Parathyroid adenoma (tissue), 2 donors: ENCODE measurements at regions not wholly inside any gene's neighbourhood (a gene's known extent, or its start where the extent isn't known, plus 50 kb on each side); places are given as distances from the start of the nearest gene placed in this dataset.

Experiments used
- H2AFZ ChIP-seq: fragments of 300-600 bp; sonication (generic); one replicate; pipeline ENCODE4 v1.7.0; 2017; ENCODE audit warnings: antibody characterized with exemption, mild to moderate bottlenecking
- H3K27ac ChIP-seq: fragments of 300-600 bp; sonication (generic); one replicate; pipeline ENCODE4 v1.7.0; 2017
- H3K27me3 ChIP-seq: fragments of 300-600 bp; sonication (generic); one replicate; pipeline ENCODE4 v1.7.0; 2017; ENCODE audit warnings: low read length; ENCODE audit not compliant: control insufficient read depth, insufficient read depth
- H3K36me3 ChIP-seq: fragments of 300-600 bp; sonication (generic); one replicate; pipeline ENCODE4 v1.7.0; 2017; ENCODE audit warnings: low read length; ENCODE audit not compliant: control insufficient read depth, insufficient read depth
- H3K4me1 ChIP-seq: fragments of 300-600 bp; sonication (generic); one replicate; pipeline ENCODE4 v1.7.0; 2017; ENCODE audit warnings: control low read depth
- H3K4me2 ChIP-seq: fragments of 300-600 bp; sonication (generic); one replicate; pipeline ENCODE4 v1.7.0; 2017; ENCODE audit warnings: low read length
- H3K4me3 ChIP-seq: fragments of 300-600 bp; sonication (generic); one replicate; pipeline ENCODE4 v1.7.0; 2017; ENCODE audit warnings: low read depth, low read length
- H3K79me2 ChIP-seq: fragments of 300-600 bp; sonication (generic); one replicate; pipeline ENCODE4 v1.7.0; 2017; ENCODE audit warnings: control low read depth
- H3K9ac ChIP-seq: fragments of 300-600 bp; sonication (generic); one replicate; pipeline ENCODE4 v1.7.0; 2017; ENCODE audit warnings: mild to moderate bottlenecking
- H3K9me3 ChIP-seq: fragments of 300-600 bp; sonication (generic); one replicate; pipeline ENCODE4 v1.7.0; 2017; ENCODE audit warnings: low read length; ENCODE audit not compliant: control insufficient read depth
- CTCF ChIP-seq: fragments of 300-600 bp; sonication (generic); IDR thresholded peaks from one replicate; pipeline ENCODE4 v1.7.0; 2017; ENCODE audit warnings: antibody characterized with exemption, mild to moderate bottlenecking
- donor health status: primary hyperparathyroidism.

- Histone ChIP-seq H3K27ac (no peak overlapping the region), H3K9me3 (no peaks in the 10 kb centered on the region), H3K9ac (no peak overlapping the region), H3K36me3 (no peaks in the 10 kb centered on the region), H2AFZ (no peak overlapping the region), H3K79me2 (no peaks in the 10 kb centered on the region), H3K4me2 (no peak overlapping the region), H3K4me1 (no peaks in the 10 kb centered on the region), H3K4me3 (no peak overlapping the region), H3K27me3 (no peaks in the 10 kb centered on the region)
- no peak for TF ChIP-seq CTCF
These were observed 386.6 kb downstream of the DIPK2A start for GRCh38 chr3:144358191-144358590.

- Histone ChIP-seq H3K4me2 (no peak overlapping the region), H2AFZ (no peak overlapping the region), H3K36me3 (no peaks in the 10 kb centered on the region), H3K4me3 (no peak overlapping the region), H3K4me1 (no peaks in the 10 kb centered on the region), H3K79me2 (no peaks in the 10 kb centered on the region), H3K27ac (no peak overlapping the region), H3K9me3 (no peaks in the 10 kb centered on the region), H3K9ac (no peak overlapping the region), H3K27me3 (no peaks in the 10 kb centered on the region)
- no peak for TF ChIP-seq CTCF
These were observed 389.4 kb downstream of the DIPK2A start for GRCh38 chr3:144361002-144361401.

GRCh38 chr3:144362126-144362525, 390.5 kb downstream of the DIPK2A start:
- Histone ChIP-seq H3K9me3 (no peaks in the 10 kb centered on the region), H3K27me3 (no peaks in the 10 kb centered on the region), H3K27ac (no peak overlapping the region), H3K9ac (no peak overlapping the region), H3K79me2 (no peaks in the 10 kb centered on the region), H3K4me3 (no peak overlapping the region), H2AFZ (no peak overlapping the region), H3K4me2 (no peak overlapping the region), H3K4me1 (no peaks in the 10 kb centered on the region), H3K36me3 (no peaks in the 10 kb centered on the region)
- TF ChIP-seq CTCF = no peak

GRCh38 chr3:144363856-144364255, 392.2 kb downstream of the DIPK2A start:
- H3K9ac ChIP-seq = no peak overlapping the region
- no peak overlapping the region for H3K4me2 ChIP-seq
- no peak overlapping the region for H2AFZ ChIP-seq
- no peaks in the 10 kb centered on the region for H3K27me3 ChIP-seq
- H3K27ac ChIP-seq = no peak overlapping the region
- no peaks in the 10 kb centered on the region for H3K9me3 ChIP-seq
- no peaks in the 10 kb centered on the region for H3K79me2 ChIP-seq
- H3K4me1 ChIP-seq = no peaks in the 10 kb centered on the region
- no peaks in the 10 kb centered on the region for H3K36me3 ChIP-seq
- no peak for TF ChIP-seq CTCF
- no peak overlapping the region for H3K4me3 ChIP-seq

GRCh38 chr3:144364737-144365136, 393.1 kb downstream of the DIPK2A start:
- Histone ChIP-seq H3K9ac (no peak overlapping the region), H3K4me2 (no peak overlapping the region), H3K27ac (no peak overlapping the region), H3K79me2 (no peaks in the 10 kb centered on the region), H3K9me3 (no peaks in the 10 kb centered on the region), H2AFZ (no peak overlapping the region), H3K27me3 (no peaks in the 10 kb centered on the region), H3K36me3 (no peaks in the 10 kb centered on the region), H3K4me1 (no peaks in the 10 kb centered on the region), H3K4me3 (no peak overlapping the region)
- TF ChIP-seq CTCF = no peak
